ENCODE measurements at regions not wholly inside any gene's neighbourhood (a gene's known extent, or its start where the extent isn't known, plus 50 kb on each side); places are given as distances from the start of the nearest gene placed in this dataset.

DNA sequence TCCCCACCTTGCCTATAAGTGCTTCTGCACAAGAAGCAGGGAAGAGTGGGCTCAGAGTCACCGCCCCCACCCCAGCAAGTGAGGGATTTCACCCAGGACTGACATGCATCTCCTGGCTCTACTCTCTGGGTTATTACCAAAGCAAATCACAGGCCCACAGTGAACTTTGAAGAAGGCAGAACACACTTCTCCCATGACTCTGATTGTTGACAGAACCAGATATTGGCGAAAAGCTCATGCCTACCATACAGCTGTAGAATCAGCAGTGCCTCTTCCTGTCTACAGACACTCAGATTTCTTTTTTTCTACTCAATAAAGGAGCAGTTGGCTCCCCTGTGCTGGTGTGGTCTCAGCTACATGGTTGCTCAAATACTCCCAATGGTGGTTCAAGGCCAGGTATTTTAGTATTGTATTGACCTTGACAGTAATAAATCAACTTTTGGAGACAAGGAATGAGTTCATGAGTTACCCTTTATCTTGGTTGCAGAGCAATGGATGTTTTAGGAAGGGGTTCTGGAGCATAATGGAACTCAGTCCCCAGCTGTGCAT, 512.9 kb upstream of the ID2 start:
- no peak for FAIRE-seq
- TF ChIP-seq TFCP2L1 (CRISPR knock-in tag; IDR thresholded peaks at IDR 0.05): no peak
- TF ChIP-seq FOSB (CRISPR knock-in tag; IDR thresholded peaks at IDR 0.05): no peak
- TF ChIP-seq, protein P1, sequence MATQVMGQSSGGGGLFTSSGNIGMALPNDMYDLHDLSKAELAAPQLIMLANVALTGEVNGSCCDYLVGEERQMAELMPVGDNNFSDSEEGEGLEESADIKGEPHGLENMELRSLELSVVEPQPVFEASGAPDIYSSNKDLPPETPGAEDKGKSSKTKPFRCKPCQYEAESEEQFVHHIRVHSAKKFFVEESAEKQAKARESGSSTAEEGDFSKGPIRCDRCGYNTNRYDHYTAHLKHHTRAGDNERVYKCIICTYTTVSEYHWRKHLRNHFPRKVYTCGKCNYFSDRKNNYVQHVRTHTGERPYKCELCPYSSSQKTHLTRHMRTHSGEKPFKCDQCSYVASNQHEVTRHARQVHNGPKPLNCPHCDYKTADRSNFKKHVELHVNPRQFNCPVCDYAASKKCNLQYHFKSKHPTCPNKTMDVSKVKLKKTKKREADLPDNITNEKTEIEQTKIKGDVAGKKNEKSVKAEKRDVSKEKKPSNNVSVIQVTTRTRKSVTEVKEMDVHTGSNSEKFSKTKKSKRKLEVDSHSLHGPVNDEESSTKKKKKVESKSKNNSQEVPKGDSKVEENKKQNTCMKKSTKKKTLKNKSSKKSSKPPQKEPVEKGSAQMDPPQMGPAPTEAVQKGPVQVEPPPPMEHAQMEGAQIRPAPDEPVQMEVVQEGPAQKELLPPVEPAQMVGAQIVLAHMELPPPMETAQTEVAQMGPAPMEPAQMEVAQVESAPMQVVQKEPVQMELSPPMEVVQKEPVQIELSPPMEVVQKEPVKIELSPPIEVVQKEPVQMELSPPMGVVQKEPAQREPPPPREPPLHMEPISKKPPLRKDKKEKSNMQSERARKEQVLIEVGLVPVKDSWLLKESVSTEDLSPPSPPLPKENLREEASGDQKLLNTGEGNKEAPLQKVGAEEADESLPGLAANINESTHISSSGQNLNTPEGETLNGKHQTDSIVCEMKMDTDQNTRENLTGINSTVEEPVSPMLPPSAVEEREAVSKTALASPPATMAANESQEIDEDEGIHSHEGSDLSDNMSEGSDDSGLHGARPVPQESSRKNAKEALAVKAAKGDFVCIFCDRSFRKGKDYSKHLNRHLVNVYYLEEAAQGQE (IDR thresholded peaks at IDR 0.05): no peak
- TF ChIP-seq HMGXB4 (CRISPR knock-in tag; IDR thresholded peaks at IDR 0.05; ENCODE audit: borderline replicate concordance): no peak
- TF ChIP-seq PBX3 (IDR thresholded peaks at IDR 0.05): no peak
- TF ChIP-seq JUNB (IDR thresholded peaks at IDR 0.05): no peak
- no peak for TF ChIP-seq FOXS1 (CRISPR knock-in tag; IDR thresholded peaks at IDR 0.05)
- TF ChIP-seq, protein P2, sequence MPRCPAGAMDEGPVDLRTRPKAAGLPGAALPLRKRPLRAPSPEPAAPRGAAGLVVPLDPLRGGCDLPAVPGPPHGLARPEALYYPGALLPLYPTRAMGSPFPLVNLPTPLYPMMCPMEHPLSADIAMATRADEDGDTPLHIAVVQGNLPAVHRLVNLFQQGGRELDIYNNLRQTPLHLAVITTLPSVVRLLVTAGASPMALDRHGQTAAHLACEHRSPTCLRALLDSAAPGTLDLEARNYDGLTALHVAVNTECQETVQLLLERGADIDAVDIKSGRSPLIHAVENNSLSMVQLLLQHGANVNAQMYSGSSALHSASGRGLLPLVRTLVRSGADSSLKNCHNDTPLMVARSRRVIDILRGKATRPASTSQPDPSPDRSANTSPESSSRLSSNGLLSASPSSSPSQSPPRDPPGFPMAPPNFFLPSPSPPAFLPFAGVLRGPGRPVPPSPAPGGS (IDR thresholded peaks at IDR 0.05): no peak
- no peak for TF ChIP-seq MAZ (IDR thresholded peaks at IDR 0.05; ENCODE audit: borderline replicate concordance, low read depth, low read length)
- TF ChIP-seq MAFK (IDR thresholded peaks at IDR 0.05; ENCODE audit: partially characterized antibody): no peak
- TF ChIP-seq POLR2AphosphoS2 (conservative IDR thresholded peaks at IDR 0.05; ENCODE audit: low read length): no peak
- no peak for TF ChIP-seq SREBF2 (IDR thresholded peaks at IDR 0.05)
- no peak for TF ChIP-seq GATA3 (IDR thresholded peaks at IDR 0.05; ENCODE audit: borderline replicate concordance)
- no peak for TF ChIP-seq ZFP36 (IDR thresholded peaks at IDR 0.05; ENCODE audit: borderline replicate concordance, partially characterized antibody)
- TF ChIP-seq, protein P3, sequence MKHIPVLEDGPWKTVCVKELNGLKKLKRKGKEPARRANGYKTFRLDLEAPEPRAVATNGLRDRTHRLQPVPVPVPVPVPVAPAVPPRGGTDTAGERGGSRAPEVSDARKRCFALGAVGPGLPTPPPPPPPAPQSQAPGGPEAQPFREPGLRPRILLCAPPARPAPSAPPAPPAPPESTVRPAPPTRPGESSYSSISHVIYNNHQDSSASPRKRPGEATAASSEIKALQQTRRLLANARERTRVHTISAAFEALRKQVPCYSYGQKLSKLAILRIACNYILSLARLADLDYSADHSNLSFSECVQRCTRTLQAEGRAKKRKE (CRISPR knock-in tag; IDR thresholded peaks at IDR 0.05; ENCODE audit: low read depth): no peak
- no peak for TF ChIP-seq CHD2 (IDR thresholded peaks at IDR 0.05; ENCODE audit: low read length, partially characterized antibody)
- TF ChIP-seq ZC3H11A (IDR thresholded peaks at IDR 0.05): no peak
- TF ChIP-seq POLR2A (IDR thresholded peaks at IDR 0.05; ENCODE audit: low read length): no peak
- Histone ChIP-seq H3K27ac (no peak overlapping the region), H3K9me3 (no peaks in the 10 kb centered on the region), H3K4me3 (no peak overlapping the region), H3K4me2 (no peak overlapping the region), H3K4me1 (no peaks in the 10 kb centered on the region; the same call in 2 of the 3 replicates)
- POLR2A ChIA-PET: no interaction called here
- 36% methylated on average over 2 of the region's 2 CpGs for WGBS (ENCODE audit: missing lambda C conversion rate)
- CTCF ChIA-PET: no interaction called here
- no peak for ATAC-seq
- no peak for DNase-seq (ENCODE audit: low read depth in 1 of 2, low spot score in 1 of 2)

- TF ChIP-seq PHF8 (IDR thresholded peaks at IDR 0.05; ENCODE audit: borderline replicate concordance, low read depth): no peak
- Histone ChIP-seq H3K27ac (no peak overlapping the region), H3K4me2 (no peak overlapping the region), H3K4me1 (no peaks in the 10 kb centered on the region; the same call in 2 of the 3 replicates), H3K4me3 (no peak overlapping the region), H3K9me3 (no peaks in the 10 kb centered on the region)
- FAIRE-seq (no peak), DNase-seq (ENCODE audit: low read depth in 1 of 2, low spot score in 1 of 2) (no peak), ATAC-seq (no peak)
- WGBS (ENCODE audit: missing lambda C conversion rate): 41% methylated on average over 3 of the region's 3 CpGs
- POLR2A ChIA-PET: no interaction called here
- CTCF ChIA-PET: no interaction called here
These were observed 512.4 kb upstream of the ID2 start for GRCh38 chr2:8169443-8169842.
